Esophagus muscularis mucosa (tissue), 4 donors: ENCODE measurements at regions not wholly inside any gene's neighbourhood (a gene's known extent, or its start where the extent isn't known, plus 50 kb on each side); places are given as distances from the start of the nearest gene placed in this dataset.
"Not testable (repeated sequence)": the region's sequence is repeated elsewhere in the genome, so short reads cannot be mapped to it uniquely, and the experiment has no call there.

ENCODE experiments used
- DNase-seq: peaks from one replicate; pipeline ENCODE4 v3.0.0-alpha.2; 2017; ENCODE audit errors: extremely low spot score
- H3K27ac ChIP-seq, 4 donors: fragments of 200-600 bp; sonication (generic); replicated peaks in 1 of 4; 1 replicate in 3 of 4; 2 replicates in 1 of 4; pipeline ENCODE4 v1.5.1; 2016 to 2019; ENCODE audit warnings: mild to moderate bottlenecking in 1 of 4
- H3K27me3 ChIP-seq, 4 donors: fragments of 200-600 bp; sonication (generic); one replicate each; pipeline versions ENCODE4 v1.5.1 to v1.6.0; 2016 to 2019
- H3K36me3 ChIP-seq, 4 donors: fragments of 200-600 bp; sonication (generic); one replicate each; pipeline ENCODE4 v1.5.1; 2016 to 2019
- H3K4me1 ChIP-seq, 4 donors: fragments of 200-600 bp; sonication (generic); one replicate each; pipeline ENCODE4 v1.5.1; 2016 to 2019
- H3K4me3 ChIP-seq, 4 donors: fragments of 200-600 bp; sonication (generic); 1 replicate in 2 of 4; 2 replicates in 2 of 4; pipeline ENCODE4 v1.5.1; 2016 to 2019; ENCODE audit warnings: mild to moderate bottlenecking in 4 of 4, moderate library complexity in 1 of 4
- H3K9me3 ChIP-seq, 4 donors: fragments of 200-600 bp; sonication (generic); 1 replicate in 3 of 4; 2 replicates in 1 of 4; pipeline ENCODE4 v1.5.1; 2016 to 2019
- EP300 ChIP-seq: sonication (generic); formaldehyde crosslinking; IDR thresholded peaks from one replicate; pipeline ENCODE4 v1.6.1; 2017; ENCODE audit warnings: antibody characterized with exemption
- POLR2A ChIP-seq: fragments of 450-650 bp; IDR thresholded peaks from one replicate; pipeline ENCODE4 v1.6.1; 2017; ENCODE audit warnings: antibody characterized with exemption, moderate library complexity, mild to moderate bottlenecking, low read depth
- POLR2AphosphoS5 ChIP-seq, 2 donors: sonication (generic); formaldehyde crosslinking; IDR thresholded peaks; one replicate each; pipeline ENCODE4 v1.6.1; 2017; ENCODE audit warnings: antibody characterized with exemption in 2 of 2
- WGBS: methylation state at CpG from one replicate; pipeline ENCODE4 v1.1.5; 2018; 5-methylcytosine and 5-hydroxymethylcytosine counted together
- intact Hi-C: fragments of 100-400 bp; cut with DNase I; formaldehyde crosslinking; loops from one replicate; pipeline ENCODE4 v1.15.1; 2023
- TF ChIP-seq, protein P1 (sequence below), 3 experiments: fragments of 200-600 bp in 2 of 3; fragments of 450-650 bp in 1 of 3; sonication (generic) in 2 of 3; IDR thresholded peaks; one replicate each; pipeline ENCODE4 v1.5.1; 2017 to 2019; ENCODE audit warnings: antibody characterized with exemption in 3 of 3, mild to moderate bottlenecking in 2 of 3, moderate library complexity in 1 of 3

GRCh38 chr7:53121374-53121773 lies 85.9 kb downstream of the POM121L12 start:
- Histone ChIP-seq H3K4me1 (no peaks in the 10 kb centered on the region), H3K9me3 (no peaks in the 10 kb centered on the region), H3K27ac (no peak overlapping the region), H3K36me3 (no peaks in the 10 kb centered on the region), H3K4me3 (no peak overlapping the region), H3K27me3 (no peaks in the 10 kb centered on the region)
- no peak for DNase-seq
- TF ChIP-seq POLR2AphosphoS5 (IDR thresholded peaks at IDR 0.05) (no peak), POLR2A (no peak), EP300 (no peak)
- TF ChIP-seq, protein P1, sequence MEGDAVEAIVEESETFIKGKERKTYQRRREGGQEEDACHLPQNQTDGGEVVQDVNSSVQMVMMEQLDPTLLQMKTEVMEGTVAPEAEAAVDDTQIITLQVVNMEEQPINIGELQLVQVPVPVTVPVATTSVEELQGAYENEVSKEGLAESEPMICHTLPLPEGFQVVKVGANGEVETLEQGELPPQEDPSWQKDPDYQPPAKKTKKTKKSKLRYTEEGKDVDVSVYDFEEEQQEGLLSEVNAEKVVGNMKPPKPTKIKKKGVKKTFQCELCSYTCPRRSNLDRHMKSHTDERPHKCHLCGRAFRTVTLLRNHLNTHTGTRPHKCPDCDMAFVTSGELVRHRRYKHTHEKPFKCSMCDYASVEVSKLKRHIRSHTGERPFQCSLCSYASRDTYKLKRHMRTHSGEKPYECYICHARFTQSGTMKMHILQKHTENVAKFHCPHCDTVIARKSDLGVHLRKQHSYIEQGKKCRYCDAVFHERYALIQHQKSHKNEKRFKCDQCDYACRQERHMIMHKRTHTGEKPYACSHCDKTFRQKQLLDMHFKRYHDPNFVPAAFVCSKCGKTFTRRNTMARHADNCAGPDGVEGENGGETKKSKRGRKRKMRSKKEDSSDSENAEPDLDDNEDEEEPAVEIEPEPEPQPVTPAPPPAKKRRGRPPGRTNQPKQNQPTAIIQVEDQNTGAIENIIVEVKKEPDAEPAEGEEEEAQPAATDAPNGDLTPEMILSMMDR (IDR thresholded peaks at IDR 0.05): no peak
- WGBS: 95% methylated on average over 4 of the region's 4 CpGs
- intact Hi-C loops: no loop called here

- H3K36me3 ChIP-seq: no peaks in the 10 kb centered on the region
- H3K27me3 ChIP-seq: no peaks in the 10 kb centered on the region
- TF ChIP-seq POLR2A: no peak
- no peak for TF ChIP-seq EP300
- no peak for TF ChIP-seq POLR2AphosphoS5 (IDR thresholded peaks at IDR 0.05)
- H3K9me3 ChIP-seq: no peaks in the 10 kb centered on the region
- no peak for DNase-seq
- H3K4me3 ChIP-seq: no peak overlapping the region
- H3K27ac ChIP-seq: no peak overlapping the region
- 53% methylated on average over 1 of the region's 1 CpG for WGBS
- H3K4me1 ChIP-seq: no peaks in the 10 kb centered on the region
- intact Hi-C loops: no loop called here
These were observed 96.3 kb downstream of the POM121L12 start for GRCh38 chr7:53131697-53132096.

DNA sequence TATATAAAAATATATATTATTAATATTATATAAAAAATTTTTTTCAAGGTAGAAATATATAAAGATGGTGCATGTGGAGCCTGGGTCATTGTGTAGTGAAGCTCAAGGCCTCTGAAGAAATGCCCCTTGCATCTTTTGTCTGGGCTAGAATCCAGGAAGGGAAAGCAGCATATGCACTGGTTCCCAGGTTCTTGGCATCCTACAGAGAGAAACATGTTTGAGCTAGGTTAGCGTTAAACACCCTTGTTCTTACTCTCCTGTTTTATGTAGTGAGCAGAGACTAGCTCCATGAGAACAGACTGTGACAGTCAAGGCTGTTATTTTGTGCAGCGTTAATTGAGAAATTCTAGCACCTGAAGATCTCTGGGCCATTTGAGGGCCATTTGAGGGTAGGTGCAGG lies 116.1 kb downstream of the POM121L12 start:
- H3K9me3 ChIP-seq: no peaks in the 10 kb centered on the region
- no peaks in the 10 kb centered on the region for H3K36me3 ChIP-seq
- no peak for TF ChIP-seq POLR2A
- no peaks in the 10 kb centered on the region for H3K4me1 ChIP-seq
- WGBS: 87% methylated on average over 2 of the region's 2 CpGs
- no peak overlapping the region for H3K4me3 ChIP-seq
- no peaks in the 10 kb centered on the region for H3K27me3 ChIP-seq
- no peak for DNase-seq
- intact Hi-C loops: no loop called here
- H3K27ac ChIP-seq: no peak overlapping the region

DNA sequence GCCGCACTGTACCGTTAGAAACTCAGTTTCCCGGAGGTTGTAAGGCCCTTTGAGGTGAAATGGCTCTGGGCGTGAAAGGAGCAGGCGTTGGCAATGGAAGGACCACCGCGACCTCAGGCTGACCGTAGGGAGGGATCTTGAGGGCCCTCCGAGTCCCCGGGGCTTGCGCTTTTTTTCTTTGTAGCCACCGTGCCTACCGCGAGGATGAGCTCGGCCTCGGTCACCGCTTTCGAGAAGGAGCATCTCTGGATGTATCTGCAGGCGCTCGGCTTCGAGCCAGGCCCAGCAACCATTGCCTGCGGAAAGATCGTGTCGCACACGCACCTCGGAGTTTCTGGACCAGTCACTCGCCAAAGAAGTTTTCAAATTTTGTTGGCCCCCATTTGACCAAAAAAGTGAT lies 151.8 kb downstream of the POM121L12 start:
- DNase-seq, H3K4me1 ChIP-seq, H3K27ac ChIP-seq, H3K27me3 ChIP-seq, intact Hi-C loops, H3K9me3 ChIP-seq, H3K36me3 ChIP-seq, H3K4me3 ChIP-seq: not testable (repeated sequence)
- WGBS: 93% methylated on average over 24 of the region's 27 CpGs

- TF ChIP-seq POLR2A (no peak), POLR2AphosphoS5 (IDR thresholded peaks at IDR 0.05) (no peak), EP300 (no peak)
- TF ChIP-seq, protein P1 (IDR thresholded peaks at IDR 0.05): no peak
- H3K4me3 ChIP-seq: no peak overlapping the region
- H3K27me3 ChIP-seq: no peaks in the 10 kb centered on the region
- 75% methylated on average over 3 of the region's 3 CpGs for WGBS
- DNase-seq: no peak
- peaks cover 0 to 3% (median 0%) of the 10 kb centered on the region in 4 donors for H3K9me3 ChIP-seq
- H3K27ac ChIP-seq: no peak overlapping the region
- no peaks in the 10 kb centered on the region for H3K36me3 ChIP-seq
- no peaks in the 10 kb centered on the region for H3K4me1 ChIP-seq
- intact Hi-C loops: no loop called here
These were observed 155.8 kb downstream of the POM121L12 start for GRCh38 chr7:53191191-53191695.

DNA sequence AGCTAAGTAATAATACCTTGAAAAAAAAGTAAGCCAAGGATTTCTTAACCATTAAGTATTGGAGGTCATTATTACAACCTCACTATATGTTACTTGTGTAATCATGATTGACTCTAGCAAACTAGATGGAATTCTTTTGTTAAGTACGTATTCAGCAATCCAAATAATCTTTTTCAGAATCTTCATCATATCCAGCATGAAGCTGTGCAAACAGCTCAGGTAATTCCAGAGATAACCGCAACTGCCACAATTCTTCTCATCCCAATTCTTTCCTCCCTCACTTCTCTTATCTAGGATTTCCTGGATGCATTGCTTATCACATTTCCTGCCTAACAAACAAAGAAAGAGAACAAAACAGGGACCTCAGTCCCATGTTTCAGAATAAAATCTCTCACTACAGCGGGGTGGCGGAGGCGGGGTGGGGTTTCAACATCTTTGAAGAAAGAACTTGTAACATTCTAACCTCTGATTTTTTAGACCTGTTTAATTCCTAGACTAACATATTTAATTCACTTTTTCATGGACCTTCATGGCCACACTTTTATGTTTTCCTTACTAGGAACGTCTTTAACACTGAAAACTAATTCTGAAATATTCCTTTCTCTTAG lies 156.5 kb downstream of the POM121L12 start:
- H3K9me3 ChIP-seq: peaks cover 0 to 3% (median 0%) of the 10 kb centered on the region in 4 donors
- no peaks in the 10 kb centered on the region for H3K27me3 ChIP-seq
- intact Hi-C loops: no loop called here
- DNase-seq: no peak
- WGBS: 59% methylated on average over 6 of the region's 6 CpGs
- H3K36me3 ChIP-seq: no peaks in the 10 kb centered on the region
- TF ChIP-seq POLR2AphosphoS5 (IDR thresholded peaks at IDR 0.05): no peak
- no peak overlapping the region for H3K27ac ChIP-seq
- no peaks in the 10 kb centered on the region for H3K4me1 ChIP-seq
- no peak overlapping the region for H3K4me3 ChIP-seq

- H3K9me3 ChIP-seq: peaks cover 0 to 17% (median 0%) of the 10 kb centered on the region in 4 donors
- DNase-seq: no peak
- H3K36me3 ChIP-seq: no peaks in the 10 kb centered on the region
- H3K27me3 ChIP-seq: no peaks in the 10 kb centered on the region
- TF ChIP-seq, protein P1 (IDR thresholded peaks at IDR 0.05): no peak
- no peak for TF ChIP-seq EP300
- intact Hi-C loops: no loop called here
- WGBS: 61% methylated on average over 3 of the region's 3 CpGs
- H3K4me1 ChIP-seq: no peaks in the 10 kb centered on the region
- H3K27ac ChIP-seq: no peak overlapping the region
- no peak overlapping the region for H3K4me3 ChIP-seq
These were observed 169.6 kb downstream of the POM121L12 start for GRCh38 chr7:53205006-53205405.
